ENCODE measurements at regions not wholly inside any gene's neighbourhood (a gene's known extent, or its start where the extent isn't known, plus 50 kb on each side); places are given as distances from the start of the nearest gene placed in this dataset.
"Not testable (repeated sequence)": the region's sequence is repeated elsewhere in the genome, so short reads cannot be mapped to it uniquely, and the experiment has no call there.

GRCh38 chr12:71282925-71283324, 125.1 kb upstream of the TSPAN8 start:
- DNase-seq (ENCODE audit: low read depth in 2 of 2) = no peak
- no peak for TF ChIP-seq CTCF (IDR thresholded peaks at IDR 0.05; ENCODE audit: low read depth, low read length)
- no peak overlapping the region for H3K4me3 ChIP-seq (replicated peaks in 1 of 2; ENCODE audit: low read depth in 2 of 2, low read length in 2 of 2)

DNA sequence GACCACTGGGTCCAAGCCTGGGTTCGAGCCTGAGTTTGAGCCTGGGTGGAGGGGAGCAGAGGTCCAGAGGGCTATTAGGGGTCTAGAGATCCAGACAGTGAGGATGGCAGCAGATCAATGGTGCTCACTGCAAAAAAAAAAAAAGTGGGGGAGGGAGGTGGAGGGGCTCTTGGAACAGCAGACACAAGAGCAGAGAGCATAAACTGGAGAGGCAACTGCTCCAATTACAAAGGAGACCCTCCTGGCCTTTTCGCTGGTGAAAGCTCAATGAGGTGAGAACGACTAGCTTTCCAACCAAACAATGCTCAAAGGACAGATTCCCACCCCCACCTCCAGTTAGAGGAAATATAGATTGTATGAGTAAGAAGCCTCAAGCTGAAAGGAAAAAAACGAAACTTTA, 124.2 kb upstream of the TSPAN8 start:
- peak in 1 of 2 donors; percentile 25 for DNase-seq (ENCODE audit: low read depth in 2 of 2)
- TF ChIP-seq CTCF (IDR thresholded peaks at IDR 0.05; ENCODE audit: low read depth, low read length) = no peak
- H3K4me3 ChIP-seq (replicated peaks in 1 of 2; ENCODE audit: low read depth in 2 of 2, low read length in 2 of 2) = no peak overlapping the region

DNA sequence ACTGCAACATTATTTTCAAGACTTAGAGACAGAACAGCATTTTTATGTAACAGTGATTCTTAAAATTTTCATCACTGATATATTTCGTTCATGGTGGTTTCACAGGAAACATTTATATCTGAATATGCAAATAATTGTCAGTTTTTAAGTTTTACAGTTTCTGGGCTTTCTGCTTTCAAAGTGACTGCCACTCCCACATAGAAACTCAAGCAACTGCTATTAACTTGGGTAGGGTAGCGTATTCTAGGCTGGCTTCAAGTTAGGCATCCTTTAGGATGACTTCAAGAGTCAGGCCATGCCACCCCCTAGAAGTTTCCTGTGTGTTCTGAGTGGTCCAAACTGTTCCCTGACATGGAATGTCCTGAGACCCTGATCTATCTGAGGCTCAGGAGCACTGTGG, 123.6 kb upstream of the TSPAN8 start:
- no peak for TF ChIP-seq CTCF (IDR thresholded peaks at IDR 0.05; ENCODE audit: low read depth, low read length)
- no peak overlapping the region for H3K4me3 ChIP-seq (replicated peaks in 1 of 2; ENCODE audit: low read depth in 2 of 2, low read length in 2 of 2)
- no peak for DNase-seq (ENCODE audit: low read depth in 2 of 2)

DNA sequence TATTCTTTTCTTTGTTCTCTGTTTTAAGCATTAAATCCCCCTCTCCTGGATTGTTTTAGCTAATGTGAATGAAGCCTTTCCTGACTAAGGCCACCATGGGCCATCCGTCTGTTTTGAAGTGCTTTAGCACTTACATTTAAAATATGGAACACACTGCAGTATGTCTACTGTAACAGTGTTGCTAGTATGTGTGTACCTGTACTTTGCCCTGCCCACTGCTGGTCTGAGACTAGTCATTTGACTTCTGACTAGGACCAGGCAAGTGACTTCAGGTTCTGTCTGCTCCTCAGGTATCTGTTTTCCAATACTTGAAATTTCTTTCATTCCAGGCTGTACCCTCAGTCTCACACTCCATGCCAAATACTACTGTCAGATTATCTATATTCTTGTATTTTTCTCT, 120.1 kb upstream of the TSPAN8 start:
- H3K4me3 ChIP-seq (replicated peaks in 1 of 2; ENCODE audit: low read depth in 2 of 2, low read length in 2 of 2) = no peak overlapping the region
- no peak for DNase-seq (ENCODE audit: low read depth in 2 of 2)
- TF ChIP-seq CTCF (IDR thresholded peaks at IDR 0.05; ENCODE audit: low read depth, low read length) = no peak

- no peak for TF ChIP-seq CTCF (IDR thresholded peaks at IDR 0.05; ENCODE audit: low read depth, low read length)
- no peak for DNase-seq (ENCODE audit: low read depth in 2 of 2)
- H3K4me3 ChIP-seq (replicated peaks in 1 of 2; ENCODE audit: low read depth in 2 of 2, low read length in 2 of 2) = no peak overlapping the region
Measured at GRCh38 chr12:71276541-71276940, 118.7 kb upstream of the TSPAN8 start.

DNA sequence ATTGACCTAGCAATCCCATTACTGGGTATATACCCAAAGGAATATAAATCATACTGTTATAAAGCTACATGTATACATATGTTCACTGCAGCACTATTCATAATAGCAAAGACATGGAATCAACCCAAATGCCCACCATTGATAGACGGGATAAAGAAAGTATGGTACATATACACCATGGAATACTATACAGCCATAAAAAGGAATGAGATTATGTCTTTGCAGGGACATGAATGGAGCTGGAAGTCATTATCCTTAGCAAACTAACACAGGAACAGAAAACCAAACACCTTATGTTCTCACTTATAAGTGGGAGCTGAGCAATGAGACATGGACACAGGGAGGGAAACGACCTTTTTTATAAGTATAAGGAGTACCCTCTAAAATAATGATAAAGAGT, 113.0 kb upstream of the TSPAN8 start:
- not testable (repeated sequence) for H3K4me3 ChIP-seq (replicated peaks in 1 of 2; ENCODE audit: low read depth in 2 of 2, low read length in 2 of 2); DNase-seq (ENCODE audit: low read depth in 2 of 2)

DNA sequence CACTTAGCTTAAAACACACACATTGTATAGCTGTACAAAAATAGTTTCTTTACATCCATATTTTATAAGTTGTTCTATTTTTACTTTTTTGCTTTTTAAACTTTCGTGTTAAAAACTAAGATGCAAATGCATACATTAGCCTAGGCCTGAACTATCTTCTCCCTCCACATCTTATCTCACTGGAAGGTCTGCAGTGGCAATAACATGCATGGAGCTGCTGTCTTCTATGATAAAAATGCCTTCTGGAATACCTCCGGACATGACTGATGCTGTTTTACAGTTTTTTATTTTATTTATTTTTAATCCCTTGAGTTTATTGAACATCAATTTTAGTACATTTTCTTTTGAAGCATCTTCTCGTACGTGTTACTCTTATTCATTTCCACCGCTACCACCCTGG, 112.3 kb upstream of the TSPAN8 start:
- TF ChIP-seq CTCF (IDR thresholded peaks at IDR 0.05; ENCODE audit: low read depth, low read length) = no peak
- H3K4me3 ChIP-seq (replicated peaks in 1 of 2; ENCODE audit: low read depth in 2 of 2, low read length in 2 of 2) = no peak overlapping the region
- DNase-seq (ENCODE audit: low read depth in 2 of 2) = no peak

DNA sequence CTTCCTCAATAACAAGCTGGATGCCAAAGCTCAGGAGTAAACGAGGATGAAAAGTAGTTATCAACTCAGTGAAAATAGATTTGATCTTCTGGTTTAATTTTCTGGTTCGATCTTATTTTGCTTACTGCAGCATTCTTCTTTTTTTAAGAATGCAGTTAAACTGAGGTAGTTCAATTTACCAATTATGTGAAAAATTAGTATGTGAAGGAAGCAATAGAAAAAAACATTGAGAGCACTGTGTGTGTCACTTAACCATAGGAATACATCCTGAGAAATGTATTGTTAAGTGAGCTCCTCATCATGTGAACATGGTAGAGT, 111.4 kb upstream of the TSPAN8 start:
- no peak for TF ChIP-seq CTCF (IDR thresholded peaks at IDR 0.05; ENCODE audit: low read depth, low read length)
- H3K4me3 ChIP-seq (replicated peaks in 1 of 2; ENCODE audit: low read depth in 2 of 2, low read length in 2 of 2) = no peak overlapping the region
- DNase-seq (ENCODE audit: low read depth in 2 of 2) = no peak
